GM13976 (cell line): ENCODE measurements at regions not wholly inside any gene's neighbourhood (a gene's known extent, or its start where the extent isn't known, plus 50 kb on each side); places are given as distances from the start of the nearest gene placed in this dataset.

ENCODE experiments used
- DNase-seq: peaks from one replicate; pipeline ENCODE4 v3.0.0; 2012; ENCODE audit warnings: low spot score
- in situ Hi-C: fragments of 300-500 bp; cut with MboI; formaldehyde crosslinking; loops from one replicate; pipeline ENCODE4 v1.12.0; 2022; ENCODE audit warnings: low sequenced_read_pairs, mixed read lengths, inconsistent platforms; ENCODE audit not compliant: unreplicated experiment
- TF ChIP-seq, protein P1 (sequence below): IDR thresholded peaks from 2 replicates; pipeline ENCODE4 v1.5.1; 2012; ENCODE audit warnings: borderline replicate concordance, mild to moderate bottlenecking; ENCODE audit not compliant: insufficient read depth; ENCODE audit errors: extremely low read depth, missing control alignments, control extremely low read depth

DNA sequence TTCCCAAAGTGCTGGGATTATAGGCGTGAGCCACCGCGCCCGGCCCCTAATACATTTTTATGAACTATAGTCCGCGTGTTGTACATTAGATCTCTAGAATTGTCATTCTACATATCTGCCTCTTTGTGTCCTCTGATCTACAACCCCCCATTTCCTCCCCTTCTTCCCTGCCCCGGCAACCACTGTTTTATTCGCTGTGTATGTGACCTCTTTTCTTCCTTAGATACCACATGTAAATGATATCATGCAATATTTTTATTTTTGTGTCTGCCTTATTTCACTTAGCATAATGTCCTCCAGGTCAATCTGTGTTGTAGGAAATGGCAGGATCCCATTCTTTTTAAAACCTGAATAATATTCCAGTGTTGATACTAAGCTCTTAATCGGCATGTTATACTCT, 99.5 kb upstream of the NRIP1 start:
- no peak for DNase-seq
- in situ Hi-C loops, result no loop called here
- TF ChIP-seq, protein P1, sequence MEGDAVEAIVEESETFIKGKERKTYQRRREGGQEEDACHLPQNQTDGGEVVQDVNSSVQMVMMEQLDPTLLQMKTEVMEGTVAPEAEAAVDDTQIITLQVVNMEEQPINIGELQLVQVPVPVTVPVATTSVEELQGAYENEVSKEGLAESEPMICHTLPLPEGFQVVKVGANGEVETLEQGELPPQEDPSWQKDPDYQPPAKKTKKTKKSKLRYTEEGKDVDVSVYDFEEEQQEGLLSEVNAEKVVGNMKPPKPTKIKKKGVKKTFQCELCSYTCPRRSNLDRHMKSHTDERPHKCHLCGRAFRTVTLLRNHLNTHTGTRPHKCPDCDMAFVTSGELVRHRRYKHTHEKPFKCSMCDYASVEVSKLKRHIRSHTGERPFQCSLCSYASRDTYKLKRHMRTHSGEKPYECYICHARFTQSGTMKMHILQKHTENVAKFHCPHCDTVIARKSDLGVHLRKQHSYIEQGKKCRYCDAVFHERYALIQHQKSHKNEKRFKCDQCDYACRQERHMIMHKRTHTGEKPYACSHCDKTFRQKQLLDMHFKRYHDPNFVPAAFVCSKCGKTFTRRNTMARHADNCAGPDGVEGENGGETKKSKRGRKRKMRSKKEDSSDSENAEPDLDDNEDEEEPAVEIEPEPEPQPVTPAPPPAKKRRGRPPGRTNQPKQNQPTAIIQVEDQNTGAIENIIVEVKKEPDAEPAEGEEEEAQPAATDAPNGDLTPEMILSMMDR, result no peak

DNA sequence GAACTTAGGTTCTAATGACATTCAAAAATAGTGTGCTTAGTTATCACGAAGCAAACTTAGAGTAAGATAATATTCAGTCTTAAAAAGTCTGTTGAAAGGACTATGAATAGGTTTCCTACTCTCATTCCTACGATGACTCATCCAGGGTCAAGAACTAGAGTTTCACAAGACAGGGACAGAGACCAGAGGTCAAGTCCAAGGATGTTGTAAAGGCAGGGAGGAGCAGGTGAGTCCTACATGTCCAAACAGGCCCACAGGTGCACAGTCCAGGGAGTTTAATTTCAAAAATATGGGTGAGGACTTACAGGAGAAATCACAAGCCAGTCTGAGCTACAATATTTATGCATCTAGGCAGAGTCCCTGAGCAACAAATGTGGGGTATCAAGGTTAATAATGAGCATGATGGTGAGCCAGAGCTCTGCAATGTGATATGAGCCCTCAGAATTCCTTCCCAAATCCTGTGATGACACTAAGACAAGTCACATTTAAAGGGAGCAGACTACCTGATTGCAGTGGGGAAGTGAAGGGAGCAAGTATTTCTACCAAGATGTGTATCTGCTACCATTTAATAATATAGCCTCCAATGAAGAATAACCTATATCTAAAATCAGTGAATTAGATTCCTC, 100.0 kb upstream of the NRIP1 start:
- TF ChIP-seq, protein P1, result no peak
- DNase-seq, result no peak
- in situ Hi-C loops, result no loop called here

DNA sequence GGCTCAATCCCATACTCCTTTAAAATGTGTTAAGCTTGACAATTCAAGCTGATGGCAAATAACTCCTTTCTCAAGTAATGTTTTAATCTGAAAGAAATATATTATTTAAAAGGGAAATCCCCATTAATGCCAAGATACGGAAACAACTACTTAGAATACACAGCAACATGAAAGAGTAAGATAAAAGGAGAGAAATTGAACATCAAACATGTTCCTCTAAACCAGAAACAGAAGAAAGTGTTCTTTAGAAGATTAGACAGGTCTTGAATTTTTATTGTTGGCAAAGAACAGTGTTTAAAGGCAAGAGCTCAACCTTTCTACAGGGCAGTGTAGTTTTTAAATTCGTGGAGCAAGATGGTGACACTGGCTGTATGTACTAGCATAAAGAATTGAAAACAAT, 105.8 kb upstream of the NRIP1 start:
- no peak for DNase-seq
- in situ Hi-C loops, result no loop called here
- TF ChIP-seq, protein P1, result no peak

DNA sequence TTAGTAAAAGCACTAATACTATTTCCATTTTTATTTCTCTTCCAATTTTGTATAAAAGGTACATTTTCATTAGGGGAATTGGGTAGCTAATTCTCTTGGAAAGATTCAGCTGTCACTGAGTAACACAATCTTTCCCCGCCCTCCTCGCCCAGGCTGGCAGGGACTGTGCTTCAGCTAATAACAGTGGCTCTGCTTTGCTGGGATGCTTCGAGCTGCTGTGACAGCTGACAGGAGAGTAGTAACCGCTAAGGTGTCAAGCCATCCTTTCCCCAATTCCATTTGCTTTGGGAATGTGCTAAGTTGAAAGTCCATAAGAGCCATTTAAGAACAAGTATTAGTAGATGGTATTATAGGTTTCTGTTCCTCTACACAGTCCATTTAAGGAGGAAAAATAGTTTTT, 106.7 kb upstream of the NRIP1 start:
- no peak for DNase-seq
- TF ChIP-seq, protein P1, result no peak
- in situ Hi-C loops, result no loop called here

DNA sequence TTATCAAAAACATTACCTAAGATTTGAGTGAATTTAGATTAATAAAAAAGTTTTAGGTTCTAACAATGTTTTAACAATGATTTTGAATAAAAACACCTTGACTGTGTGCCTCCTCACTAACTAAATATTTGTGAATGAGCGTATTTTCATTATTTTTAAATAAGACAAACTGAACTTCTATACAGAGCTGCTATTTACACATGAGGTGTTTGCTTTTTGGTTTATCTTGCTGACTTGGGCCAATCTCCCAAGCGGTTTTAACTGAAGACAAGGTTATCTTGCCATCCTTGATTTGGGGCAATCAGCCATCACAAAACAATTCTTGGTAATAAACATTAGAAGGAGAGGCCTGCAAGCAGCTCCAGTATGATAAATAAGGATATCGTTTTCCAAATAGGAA, 108.2 kb upstream of the NRIP1 start:
- no peak for DNase-seq
- TF ChIP-seq, protein P1, result no peak

DNA sequence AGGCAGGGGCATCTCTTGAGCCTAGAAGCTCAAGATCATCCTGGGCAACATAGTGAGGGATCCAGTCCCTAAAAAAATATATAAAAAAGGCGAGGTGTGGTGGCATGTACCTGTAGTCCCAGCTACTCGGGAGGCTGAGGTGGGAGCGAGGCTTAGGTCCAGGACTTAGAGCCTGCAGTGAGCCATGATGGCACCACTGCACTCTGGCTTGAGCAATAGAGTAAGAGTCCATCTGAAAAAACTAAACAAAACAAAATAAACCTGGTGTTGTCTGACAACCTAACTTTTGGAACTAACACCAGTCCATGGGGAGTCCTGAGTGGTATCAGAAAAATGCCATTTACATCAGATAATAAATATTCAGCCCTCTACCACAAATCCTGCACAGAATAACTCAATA, 110.1 kb upstream of the NRIP1 start:
- in situ Hi-C loops, result no loop called here
- TF ChIP-seq, protein P1, result no peak
- DNase-seq, result no peak

More for the DNA sequence above, 108.2 kb upstream of the NRIP1 start:
- in situ Hi-C loops, result no loop called here

DNA sequence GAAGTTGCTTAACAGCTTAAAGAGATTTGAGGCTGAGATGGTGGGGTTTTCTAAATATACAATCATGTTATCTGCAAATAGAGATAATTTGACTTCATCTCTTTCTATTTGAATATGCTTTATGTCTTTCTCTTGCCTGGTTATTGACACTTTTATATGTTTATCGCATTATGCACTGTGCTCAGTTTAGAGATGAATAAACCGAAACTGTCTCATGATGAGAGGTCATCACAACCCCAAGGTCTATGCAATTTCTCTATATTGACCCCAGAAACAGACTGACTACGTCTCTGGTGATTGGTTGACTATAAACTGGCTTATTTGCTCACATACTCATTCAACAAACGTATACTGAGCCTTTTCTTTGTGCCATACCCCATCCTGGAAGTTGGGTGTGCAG, 117.9 kb upstream of the NRIP1 start:
- in situ Hi-C loops, result no loop called here
- no peak for DNase-seq
- TF ChIP-seq, protein P1, result no peak
